ENCODE measurements at regions not wholly inside any gene's neighbourhood (a gene's known extent, or its start where the extent isn't known, plus 50 kb on each side); places are given as distances from the start of the nearest gene placed in this dataset.

GRCh38 chr9:79781263-79781662, 209.5 kb downstream of the TLE4 start:
- Histone ChIP-seq H3K27ac (ENCODE audit: low read depth in 1 of 3, low read length in 2 of 3) (no peak overlapping the region), H3K36me3 (ENCODE audit: control insufficient read depth in 3 of 3, insufficient read depth in 2 of 3, low read depth in 1 of 3, low read length in 3 of 3) (no peaks in the 10 kb centered on the region), H3K4me1 (ENCODE audit: control insufficient read depth in 3 of 3, insufficient read depth in 2 of 3, low read depth in 1 of 3, low read length in 2 of 3) (no peaks in the 10 kb centered on the region), H3K4me3 (ENCODE audit: low read depth in 1 of 3, low read length in 3 of 3) (no peak overlapping the region), H3K9me3 (ENCODE audit: control insufficient read depth in 2 of 2, insufficient read depth in 1 of 2, low read depth in 1 of 2, low read length in 1 of 2) (no peaks in the 10 kb centered on the region), H3K27me3 (ENCODE audit: control insufficient read depth in 3 of 3, insufficient read depth in 3 of 3, low read length in 3 of 3) (no peaks in the 10 kb centered on the region)
- WGBS, 3 donors: 89 to 96% (median 95%) methylated on average over 4 of the region's 4 CpGs
- no peak for DNase-seq
- no peak for FAIRE-seq

- no peak for DNase-seq
- no peaks in the 10 kb centered on the region for H3K4me1 ChIP-seq (ENCODE audit: control insufficient read depth in 3 of 3, insufficient read depth in 2 of 3, low read depth in 1 of 3, low read length in 2 of 3)
- FAIRE-seq: no peak
- H3K27me3 ChIP-seq (ENCODE audit: control insufficient read depth in 3 of 3, insufficient read depth in 3 of 3, low read length in 3 of 3): no peaks in the 10 kb centered on the region
- WGBS, 3 donors: 72 to 89% (median 76%) methylated on average over 3 of the region's 3 CpGs
- H3K9me3 ChIP-seq (ENCODE audit: control insufficient read depth in 2 of 2, insufficient read depth in 1 of 2, low read depth in 1 of 2, low read length in 1 of 2): no peaks in the 10 kb centered on the region
- H3K4me3 ChIP-seq (ENCODE audit: low read depth in 1 of 3, low read length in 3 of 3): no peak overlapping the region
- no peaks in the 10 kb centered on the region for H3K36me3 ChIP-seq (ENCODE audit: control insufficient read depth in 3 of 3, insufficient read depth in 2 of 3, low read depth in 1 of 3, low read length in 3 of 3)
- no peak overlapping the region for H3K27ac ChIP-seq (ENCODE audit: low read depth in 1 of 3, low read length in 2 of 3)
Observed at GRCh38 chr9:79780559-79780958, 208.8 kb downstream of the TLE4 start.

GRCh38 chr9:79779901-79780300, 208.1 kb downstream of the TLE4 start:
- FAIRE-seq (no peak), DNase-seq (no peak)
- WGBS, 3 donors: 90 to 94% (median 92%) methylated on average over 7 of the region's 7 CpGs
- Histone ChIP-seq H3K9me3 (ENCODE audit: control insufficient read depth in 2 of 2, insufficient read depth in 1 of 2, low read depth in 1 of 2, low read length in 1 of 2) (no peaks in the 10 kb centered on the region), H3K4me3 (ENCODE audit: low read depth in 1 of 3, low read length in 3 of 3) (no peak overlapping the region), H3K4me1 (ENCODE audit: control insufficient read depth in 3 of 3, insufficient read depth in 2 of 3, low read depth in 1 of 3, low read length in 2 of 3) (no peaks in the 10 kb centered on the region), H3K27me3 (ENCODE audit: control insufficient read depth in 3 of 3, insufficient read depth in 3 of 3, low read length in 3 of 3) (no peaks in the 10 kb centered on the region), H3K36me3 (ENCODE audit: control insufficient read depth in 3 of 3, insufficient read depth in 2 of 3, low read depth in 1 of 3, low read length in 3 of 3) (no peaks in the 10 kb centered on the region), H3K27ac (ENCODE audit: low read depth in 1 of 3, low read length in 2 of 3) (no peak overlapping the region)

GRCh38 chr9:79778581-79778980, 206.8 kb downstream of the TLE4 start:
- FAIRE-seq: no peak
- Histone ChIP-seq H3K36me3 (ENCODE audit: control insufficient read depth in 3 of 3, insufficient read depth in 2 of 3, low read depth in 1 of 3, low read length in 3 of 3) (no peaks in the 10 kb centered on the region), H3K4me1 (ENCODE audit: control insufficient read depth in 3 of 3, insufficient read depth in 2 of 3, low read depth in 1 of 3, low read length in 2 of 3) (no peaks in the 10 kb centered on the region), H3K27ac (ENCODE audit: low read depth in 1 of 3, low read length in 2 of 3) (no peak overlapping the region), H3K9me3 (ENCODE audit: control insufficient read depth in 2 of 2, insufficient read depth in 1 of 2, low read depth in 1 of 2, low read length in 1 of 2) (no peaks in the 10 kb centered on the region), H3K4me3 (ENCODE audit: low read depth in 1 of 3, low read length in 3 of 3) (no peak overlapping the region), H3K27me3 (ENCODE audit: control insufficient read depth in 3 of 3, insufficient read depth in 3 of 3, low read length in 3 of 3) (no peaks in the 10 kb centered on the region)
- WGBS, 3 donors: 72 to 82% (median 72%) methylated on average over 1 of the region's 1 CpG
- DNase-seq: no peak

- WGBS, 3 donors: 57 to 74% (median 62%) methylated on average over 2 of the region's 2 CpGs
- Histone ChIP-seq H3K36me3 (ENCODE audit: control insufficient read depth in 3 of 3, insufficient read depth in 2 of 3, low read depth in 1 of 3, low read length in 3 of 3) (no peaks in the 10 kb centered on the region), H3K27me3 (ENCODE audit: control insufficient read depth in 3 of 3, insufficient read depth in 3 of 3, low read length in 3 of 3) (no peaks in the 10 kb centered on the region), H3K27ac (ENCODE audit: low read depth in 1 of 3, low read length in 2 of 3) (no peak overlapping the region), H3K9me3 (ENCODE audit: control insufficient read depth in 2 of 2, insufficient read depth in 1 of 2, low read depth in 1 of 2, low read length in 1 of 2) (no peaks in the 10 kb centered on the region), H3K4me1 (ENCODE audit: control insufficient read depth in 3 of 3, insufficient read depth in 2 of 3, low read depth in 1 of 3, low read length in 2 of 3) (no peaks in the 10 kb centered on the region), H3K4me3 (ENCODE audit: low read depth in 1 of 3, low read length in 3 of 3) (no peak overlapping the region)
- FAIRE-seq (no peak), DNase-seq (no peak)
Observed at GRCh38 chr9:79776581-79776980, 204.8 kb downstream of the TLE4 start.
